IMR-90 (cell line): ENCODE measurements at regions not wholly inside any gene's neighbourhood (a gene's known extent, or its start where the extent isn't known, plus 50 kb on each side); places are given as distances from the start of the nearest gene placed in this dataset.

Experiments
- ATAC-seq: fragments of 200-7000 bp; cut with Tn5 transposase; 2 replicates; pipeline ENCODE4 v1.9.1; 2020; ENCODE audit warnings: low read depth, mild to moderate bottlenecking, moderate library complexity
- BruUV-seq: library from RNA; stranded (reverse); fragments of 400-500 nt; replicated peaks from 2 replicates; lab custom pipeline; 2021; lab: Mats Ljungman, UMichigan
- CTCF ChIA-PET: fragments of 300-600 bp; formaldehyde crosslinking; extraction: SDS; loops from one replicate; lab custom pipeline; 2021; ENCODE audit warnings: antibody characterized with exemption; lab: Yijun Ruan, JAX
- POLR2A ChIA-PET: fragments of 300-600 bp; sonication (Branson Sonifier 250); formaldehyde crosslinking; loops from one replicate; lab custom pipeline; 2022; ENCODE audit warnings: antibody characterized with exemption; ENCODE audit not compliant: unreplicated experiment; lab: Charles Lee
- DNase-seq: peaks from one replicate; pipeline ENCODE4 v3.0.0; 2013
- H2AFZ ChIP-seq: replicated peaks from 2 replicates; pipeline ENCODE3; 2013; ENCODE audit warnings: low read length, mild to moderate bottlenecking; ENCODE audit not compliant: poor library complexity
- H2AK5ac ChIP-seq: 2 replicates; pipeline ENCODE4 v1.6.1; 2013; ENCODE audit warnings: low read depth, low read length, inconsistent platforms
- H2AK9ac ChIP-seq: replicated peaks from 2 replicates; pipeline ENCODE3; 2013; ENCODE audit warnings: mild to moderate bottlenecking, low read depth, low read length, moderate library complexity; ENCODE audit not compliant: poor library complexity
- H2BK120ac ChIP-seq: 2 replicates; pipeline ENCODE4 v1.6.1; 2013; ENCODE audit warnings: low read depth, low read length, inconsistent platforms
- H2BK15ac ChIP-seq: 3 replicates; pipeline ENCODE4 v1.6.1; 2013; ENCODE audit warnings: low read depth, low read length, inconsistent platforms
- H2BK20ac ChIP-seq: 2 replicates; pipeline ENCODE4 v1.6.1; 2013; ENCODE audit warnings: low read depth, mild to moderate bottlenecking, inconsistent platforms, low read length, moderate library complexity
- H2BK5ac ChIP-seq: 2 replicates; pipeline ENCODE4 v1.6.1; 2013; ENCODE audit warnings: mild to moderate bottlenecking, low read depth, low read length, inconsistent platforms; ENCODE audit not compliant: poor library complexity, severe bottlenecking
- H3K14ac ChIP-seq: replicated peaks from 2 replicates; pipeline ENCODE4 v1.6.1; 2013; ENCODE audit warnings: low read depth, low read length, inconsistent platforms
- H3K18ac ChIP-seq: 2 replicates; pipeline ENCODE4 v1.6.1; 2013; ENCODE audit warnings: low read depth, low read length, control low read depth
- H3K23ac ChIP-seq: 2 replicates; pipeline ENCODE4 v1.6.1; 2013; ENCODE audit warnings: low read depth, low read length, inconsistent platforms
- H3K27ac ChIP-seq: 2 replicates; pipeline ENCODE4 v1.5.1; 2013; ENCODE audit warnings: mild to moderate bottlenecking, control low read depth, low read length; ENCODE audit not compliant: insufficient read depth
- H3K27me3 ChIP-seq: 2 replicates; pipeline ENCODE4 v1.6.1; 2013; ENCODE audit warnings: low read length; ENCODE audit not compliant: control insufficient read depth, insufficient read depth
- H3K36me3 ChIP-seq: 2 replicates; pipeline ENCODE4 v1.6.1; 2013; ENCODE audit warnings: low read length, mixed read lengths; ENCODE audit not compliant: control insufficient read depth, insufficient read depth
- H3K4ac ChIP-seq: 2 replicates; pipeline ENCODE4 v1.6.1; 2013; ENCODE audit warnings: low read depth, low read length, inconsistent platforms
- H3K4me1 ChIP-seq: 2 replicates; pipeline ENCODE4 v1.6.1; 2013; ENCODE audit warnings: low read length, mixed read lengths; ENCODE audit not compliant: control insufficient read depth, insufficient read depth
- H3K4me2 ChIP-seq: 2 replicates; pipeline ENCODE4 v1.6.1; 2013; ENCODE audit warnings: low read depth, mild to moderate bottlenecking, control low read depth, low read length, moderate library complexity
- H3K4me3 ChIP-seq: 2 replicates; pipeline ENCODE4 v1.5.1; 2013; ENCODE audit warnings: low read depth, mild to moderate bottlenecking, control low read depth, low read length, moderate library complexity; ENCODE audit not compliant: insufficient read depth
- H3K56ac ChIP-seq: 2 replicates; pipeline ENCODE4 v1.6.1; 2013; ENCODE audit warnings: low read length, inconsistent platforms; ENCODE audit not compliant: insufficient read depth; ENCODE audit errors: extremely low read depth
- H3K79me1 ChIP-seq, 2 experiments: 2 replicates each; pipeline ENCODE4 v1.6.1; 2013; ENCODE audit warnings: low read length in 2 of 2, inconsistent platforms in 1 of 2, low read depth in 1 of 2
- H3K9ac ChIP-seq: 2 replicates; pipeline ENCODE4 v1.6.1; 2013; ENCODE audit warnings: low read depth, low read length, control low read depth
- H3K9me1 ChIP-seq: 2 replicates; pipeline ENCODE4 v1.6.1; 2013; ENCODE audit warnings: low read length, inconsistent platforms; ENCODE audit not compliant: insufficient read depth
- H3K9me3 ChIP-seq: 2 replicates; pipeline ENCODE4 v1.6.1; 2013; ENCODE audit warnings: low read length; ENCODE audit not compliant: control insufficient read depth, insufficient read depth
- H4K20me1 ChIP-seq: 2 replicates; pipeline ENCODE4 v1.6.1; 2013; ENCODE audit warnings: low read length, inconsistent platforms; ENCODE audit not compliant: insufficient read depth
- H4K5ac ChIP-seq: 2 replicates; pipeline ENCODE4 v1.6.1; 2013; ENCODE audit warnings: mild to moderate bottlenecking, low read depth, low read length, control low read depth
- H4K8ac ChIP-seq, 2 experiments: 2 replicates each; pipeline ENCODE4 v1.6.1; 2013; ENCODE audit warnings: low read depth in 2 of 2, low read length in 2 of 2, control low read depth in 1 of 2, inconsistent platforms in 1 of 2
- H4K91ac ChIP-seq: 2 replicates; pipeline ENCODE4 v1.6.1; 2013; ENCODE audit warnings: low read depth, low read length, inconsistent platforms; ENCODE audit not compliant: insufficient read depth
- CEBPB ChIP-seq: IDR thresholded peaks from 2 replicates; pipeline ENCODE4 v1.6.1; 2012; ENCODE audit warnings: low read depth, low read length, improper control_type of control experiment
- CHD1 ChIP-seq: IDR thresholded peaks from 2 replicates; pipeline ENCODE4 v1.6.1; 2012; ENCODE audit warnings: low read depth, low read length, improper control_type of control experiment
- CTCF ChIP-seq: conservative IDR thresholded peaks from 2 replicates; pipeline ENCODE4 v1.5.1; 2012; ENCODE audit warnings: mild to moderate bottlenecking, low read depth, low read length, improper control_type of control experiment
- FOS ChIP-seq: fragments of 150-350 bp; IDR thresholded peaks from 2 replicates; pipeline ENCODE4 v1.6.1; 2016; ENCODE audit warnings: low read depth, low read length
- MAZ ChIP-seq: IDR thresholded peaks from 2 replicates; pipeline ENCODE4 v1.6.1; 2012; ENCODE audit warnings: low read depth, mild to moderate bottlenecking, low read length, improper control_type of control experiment, moderate library complexity, borderline replicate concordance
- MXI1 ChIP-seq: IDR thresholded peaks from 2 replicates; pipeline ENCODE4 v1.6.1; 2012; ENCODE audit warnings: low read depth, mild to moderate bottlenecking, low read length, moderate library complexity, borderline replicate concordance
- NFE2L2 ChIP-seq: fragments of 150-350 bp; IDR thresholded peaks from 2 replicates; pipeline ENCODE4 v1.6.1; 2016; ENCODE audit warnings: low read depth, mild to moderate bottlenecking, low read length
- POLR2A ChIP-seq: IDR thresholded peaks from 2 replicates; pipeline ENCODE4 v1.6.1; 2012; ENCODE audit warnings: mild to moderate bottlenecking, low read depth, low read length
- RCOR1 ChIP-seq: IDR thresholded peaks from 2 replicates; pipeline ENCODE4 v1.6.1; 2012; ENCODE audit warnings: mild to moderate bottlenecking, low read length, improper control_type of control experiment; ENCODE audit not compliant: insufficient replicate concordance
- RFX5 ChIP-seq: IDR thresholded peaks from 2 replicates; pipeline ENCODE4 v1.8.0; 2012; ENCODE audit warnings: low read depth, mild to moderate bottlenecking, low read length, moderate library complexity
- WGBS, 2 experiments: methylation state at CpG; one replicate each; pipeline versions ENCODE4 v1.1.5 to v1.1.7; 2013; ENCODE audit warnings: missing lambda C conversion rate in 2 of 2; ENCODE audit not compliant: insufficient read length in 1 of 2; ENCODE audit errors: extremely low coverage in 2 of 2; 5-methylcytosine and 5-hydroxymethylcytosine counted together
- dilution Hi-C: fragments of 300-500 bp; cut with HindIII; formaldehyde crosslinking; loops from one replicate; pipeline ENCODE4 v1.14.3; 2018; ENCODE audit warnings: low sequenced_read_pairs; ENCODE audit not compliant: unreplicated experiment
- in situ Hi-C: fragments of 300-500 bp; cut with MboI; formaldehyde crosslinking; loops from 3 replicates; pipeline ENCODE4 v1.14.3; 2019; ENCODE audit warnings: low sequenced_read_pairs, inconsistent platforms, mixed read lengths
- intact Hi-C: fragments of 100-400 bp; cut with micrococcal nuclease; formaldehyde crosslinking; loops from 2 replicates; pipeline ENCODE4 v1.10.0; 2022

- Histone ChIP-seq H3K4me1 (no peaks in the 10 kb centered on the region), H4K5ac (no peak overlapping the region), H3K4me2 (no peak overlapping the region), H3K27ac (no peak overlapping the region), H4K20me1 (no peaks in the 10 kb centered on the region), H3K18ac (no peak overlapping the region), H3K14ac (no peak overlapping the region), H2BK20ac (no peak overlapping the region), H2AK9ac (no peak overlapping the region), H3K23ac (no peak overlapping the region), H3K4ac (no peak overlapping the region), H3K56ac (no peak overlapping the region), H4K8ac (no peak overlapping the region), H3K36me3 (no peaks in the 10 kb centered on the region), H2BK15ac (no peak overlapping the region), H3K27me3 (no peaks in the 10 kb centered on the region), H3K79me1 (no peaks in the 10 kb centered on the region), H3K9ac (no peak overlapping the region), H3K4me3 (no peak overlapping the region), H4K91ac (no peak overlapping the region), H3K9me3 (peaks cover 4% of the 10 kb centered on the region), H2AFZ (no peak overlapping the region), H3K9me1 (no peaks in the 10 kb centered on the region), H2AK5ac (no peak overlapping the region), H2BK120ac (no peak overlapping the region), H2BK5ac (no peak overlapping the region)
- POLR2A ChIA-PET, result no interaction called here
- no TSS peak for BruUV-seq
- dilution Hi-C loops (no loop called here), intact Hi-C loops (no loop called here), in situ Hi-C loops (no loop called here)
- CTCF ChIA-PET, result no interaction called here
- 31% methylated on average over 2 of the region's 4 CpGs; no CpG with 5 or more reads in 1 of the 2 experiments for WGBS, 2 experiments
- DNase-seq, result no peak
- no peak for ATAC-seq
- no peak for TF ChIP-seq NFE2L2
- no peak for TF ChIP-seq MXI1
- TF ChIP-seq RFX5, result no peak
- TF ChIP-seq MAZ, result no peak
- TF ChIP-seq FOS, result no peak
- no peak for TF ChIP-seq CEBPB
- no peak for TF ChIP-seq POLR2A
- TF ChIP-seq CHD1, result no peak
- TF ChIP-seq CTCF, result no peak
- TF ChIP-seq RCOR1, result no peak
These were observed 219.1 kb upstream of the MKI67 start for GRCh38 chr10:128345353-128345752.
